ENCODE measurements at regions not wholly inside any gene's neighbourhood (a gene's known extent, or its start where the extent isn't known, plus 50 kb on each side); places are given as distances from the start of the nearest gene placed in this dataset.
A peak's percentile ranks its signal among the peaks of the same experiment; 100 is the strongest.

DNA sequence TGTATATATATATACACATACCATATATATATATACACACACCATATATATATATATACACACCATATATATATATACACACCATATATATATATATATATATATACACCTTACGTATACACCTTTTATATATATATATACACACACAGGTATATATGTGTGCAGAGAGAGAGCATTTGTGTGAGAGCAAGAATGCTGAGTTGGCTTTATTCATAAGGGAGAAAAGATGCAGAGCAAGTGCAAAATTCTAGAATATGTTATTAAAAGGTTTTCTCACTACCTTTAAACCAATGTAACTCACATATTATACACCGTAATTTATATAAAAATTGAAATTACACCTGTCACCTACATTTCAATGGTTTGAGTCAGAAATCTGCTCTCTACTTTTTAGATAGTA lies 107.2 kb upstream of the ALCAM start:
- DNase-seq (ENCODE audit: low read depth in 2 of 2): no peak
- no peak for TF ChIP-seq CTCF (IDR thresholded peaks at IDR 0.05; ENCODE audit: low read depth, low read length)
- no peak overlapping the region for H3K4me3 ChIP-seq (replicated peaks in 1 of 2; ENCODE audit: low read depth in 2 of 2, low read length in 2 of 2)

DNA sequence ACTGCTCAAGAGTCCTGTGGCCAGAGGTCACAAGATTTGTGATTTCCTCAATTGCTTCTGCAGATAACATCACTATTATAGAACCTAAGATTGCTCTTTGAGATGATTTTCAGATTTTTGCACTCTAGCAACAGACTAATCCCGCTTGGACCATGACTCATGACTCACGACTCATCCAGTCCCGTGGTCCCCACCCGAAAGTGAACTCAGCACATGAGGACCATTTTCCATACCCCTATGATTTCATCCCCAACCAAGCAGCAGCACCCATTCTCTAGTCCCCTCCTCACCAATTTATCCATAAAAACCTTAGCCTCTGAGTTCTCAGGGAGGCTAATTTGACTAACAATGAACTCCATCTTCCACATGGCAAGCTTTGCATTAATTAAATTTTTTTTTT lies 106.3 kb upstream of the ALCAM start:
- no peak overlapping the region for H3K4me3 ChIP-seq (replicated peaks in 1 of 2; ENCODE audit: low read depth in 2 of 2, low read length in 2 of 2)
- peak in 1 of 2 donors; percentile 36 for DNase-seq (ENCODE audit: low read depth in 2 of 2)
- no peak for TF ChIP-seq CTCF (IDR thresholded peaks at IDR 0.05; ENCODE audit: low read depth, low read length)

GRCh38 chr3:105274536-105274935 lies 92.2 kb upstream of the ALCAM start:
- H3K4me3 ChIP-seq (replicated peaks in 1 of 2; ENCODE audit: low read depth in 2 of 2, low read length in 2 of 2): no peak overlapping the region
- peak in 1 of 2 donors; percentile 47 for DNase-seq (ENCODE audit: low read depth in 2 of 2)
- TF ChIP-seq CTCF (IDR thresholded peaks at IDR 0.05; ENCODE audit: low read depth, low read length): no peak

DNA sequence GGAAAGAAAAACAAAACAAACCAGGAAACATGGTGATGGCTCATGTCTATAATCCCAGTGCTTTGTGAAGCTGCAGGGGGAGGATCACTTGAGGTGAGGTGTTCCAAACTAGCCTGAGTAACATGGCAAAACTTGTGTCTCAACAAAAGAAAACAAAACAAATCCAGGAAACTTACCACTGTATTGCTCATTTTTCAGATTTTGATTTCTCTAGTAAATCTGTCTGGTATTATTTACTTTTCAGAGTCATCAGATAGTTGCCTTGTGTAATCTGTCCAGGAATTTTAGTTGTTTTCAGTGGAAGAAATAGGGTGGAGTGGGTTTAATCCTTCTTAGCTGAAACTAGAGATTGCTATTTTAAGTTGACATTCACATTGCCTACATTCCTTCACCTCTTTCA lies 91.8 kb upstream of the ALCAM start:
- no peak overlapping the region for H3K4me3 ChIP-seq (replicated peaks in 1 of 2; ENCODE audit: low read depth in 2 of 2, low read length in 2 of 2)
- DNase-seq (ENCODE audit: low read depth in 2 of 2): peak; percentile 27 to 94
- TF ChIP-seq CTCF (IDR thresholded peaks at IDR 0.05; ENCODE audit: low read depth, low read length): no peak

- TF ChIP-seq CTCF (IDR thresholded peaks at IDR 0.05; ENCODE audit: low read depth, low read length): no peak
- peak; percentile 59 to 62 for DNase-seq (ENCODE audit: low read depth in 2 of 2)
Observed at GRCh38 chr3:105277656-105278055, 89.1 kb upstream of the ALCAM start.

DNA sequence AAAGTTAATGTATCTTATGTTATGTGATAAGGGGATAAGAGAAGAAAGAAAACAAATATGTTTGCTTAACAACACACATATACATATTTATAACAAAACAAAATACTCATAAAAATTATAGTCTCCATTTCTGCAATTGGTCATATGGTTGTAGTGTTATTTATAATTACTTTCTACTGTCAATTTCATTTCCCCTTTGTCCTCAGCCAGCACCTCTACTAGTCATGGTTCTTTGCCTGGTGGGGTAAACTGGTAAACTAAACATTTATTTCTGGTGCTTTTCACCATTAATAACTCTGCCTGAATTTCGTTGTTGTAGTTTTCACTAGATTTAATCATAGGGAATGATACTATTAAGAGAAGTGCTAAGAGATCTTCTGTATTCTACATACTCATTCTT lies 88.0 kb upstream of the ALCAM start:
- no peak for TF ChIP-seq CTCF (IDR thresholded peaks at IDR 0.05; ENCODE audit: low read depth, low read length)
- DNase-seq (ENCODE audit: low read depth in 2 of 2): no peak
- H3K4me3 ChIP-seq (replicated peaks in 1 of 2; ENCODE audit: low read depth in 2 of 2, low read length in 2 of 2): no peak overlapping the region

More at GRCh38 chr3:105277656-105278055, 89.1 kb upstream of the ALCAM start:
- no peak overlapping the region for H3K4me3 ChIP-seq (replicated peaks in 1 of 2; ENCODE audit: low read depth in 2 of 2, low read length in 2 of 2)

GRCh38 chr3:105281989-105282388 lies 84.7 kb upstream of the ALCAM start:
- DNase-seq (ENCODE audit: low read depth in 2 of 2): no peak
- TF ChIP-seq CTCF (IDR thresholded peaks at IDR 0.05; ENCODE audit: low read depth, low read length): no peak
- H3K4me3 ChIP-seq (replicated peaks in 1 of 2; ENCODE audit: low read depth in 2 of 2, low read length in 2 of 2): no peak overlapping the region
